Activated T-cell treated with anti-CD3 and anti-CD28 coated beads, Interleukin-2, amount 50 U/mL, for 24 hours (primary cell): ENCODE measurements at regions not wholly inside any gene's neighbourhood (a gene's known extent, or its start where the extent isn't known, plus 50 kb on each side); places are given as distances from the start of the nearest gene placed in this dataset.

Experiments
- DNase-seq: peaks from one replicate; pipeline ENCODE4 v3.0.0-alpha.2; 2020
- H3K27ac Mint-ChIP-seq: 2 replicates; pipeline ENCODE4 v1.8.0; 2020; ENCODE audit warnings: mild to moderate bottlenecking, mixed read lengths
- H3K27me3 Mint-ChIP-seq: 2 replicates; pipeline ENCODE4 v1.8.0; 2020; ENCODE audit warnings: mixed read lengths
- H3K36me3 Mint-ChIP-seq: 2 replicates; pipeline ENCODE4 v1.8.0; 2020; ENCODE audit warnings: low read depth, mixed read lengths
- H3K4me1 Mint-ChIP-seq: 2 replicates; pipeline ENCODE4 v1.8.0; 2020; ENCODE audit warnings: low read depth, mixed read lengths
- H3K4me3 Mint-ChIP-seq: 2 replicates; pipeline ENCODE4 v1.8.0; 2020; ENCODE audit warnings: mild to moderate bottlenecking, moderate library complexity, mixed read lengths
- H3K9me3 Mint-ChIP-seq: 2 replicates; pipeline ENCODE4 v1.8.0; 2020; ENCODE audit warnings: mixed read lengths

DNA sequence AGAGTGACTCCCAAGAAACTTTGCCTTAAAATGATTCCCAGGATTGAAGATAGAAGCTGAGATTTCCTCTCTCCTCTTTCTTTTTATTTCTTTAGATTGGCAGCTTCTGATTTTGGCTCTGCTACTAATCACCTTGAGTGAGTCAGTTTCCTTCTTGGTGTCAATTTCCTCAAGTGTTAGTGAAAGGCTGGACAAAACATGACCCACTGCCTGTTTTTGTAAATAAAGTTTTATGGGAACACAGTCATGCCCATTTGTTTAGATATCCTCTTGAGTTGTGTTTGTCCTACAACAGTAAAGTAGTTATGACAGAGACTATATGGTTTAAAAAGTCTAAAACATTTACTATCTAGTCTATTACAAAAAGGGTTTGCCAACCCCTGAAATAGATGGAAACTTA lies 227.2 kb upstream of the TBX3 start:
- Mint-ChIP-seq H3K27me3 (no peaks in the 10 kb centered on the region), H3K4me3 (no peak overlapping the region), H3K36me3 (no peaks in the 10 kb centered on the region), H3K27ac (no peak overlapping the region), H3K9me3 (peaks cover 3% of the 10 kb centered on the region), H3K4me1 (no peaks in the 10 kb centered on the region)
- DNase-seq: no peak

DNA sequence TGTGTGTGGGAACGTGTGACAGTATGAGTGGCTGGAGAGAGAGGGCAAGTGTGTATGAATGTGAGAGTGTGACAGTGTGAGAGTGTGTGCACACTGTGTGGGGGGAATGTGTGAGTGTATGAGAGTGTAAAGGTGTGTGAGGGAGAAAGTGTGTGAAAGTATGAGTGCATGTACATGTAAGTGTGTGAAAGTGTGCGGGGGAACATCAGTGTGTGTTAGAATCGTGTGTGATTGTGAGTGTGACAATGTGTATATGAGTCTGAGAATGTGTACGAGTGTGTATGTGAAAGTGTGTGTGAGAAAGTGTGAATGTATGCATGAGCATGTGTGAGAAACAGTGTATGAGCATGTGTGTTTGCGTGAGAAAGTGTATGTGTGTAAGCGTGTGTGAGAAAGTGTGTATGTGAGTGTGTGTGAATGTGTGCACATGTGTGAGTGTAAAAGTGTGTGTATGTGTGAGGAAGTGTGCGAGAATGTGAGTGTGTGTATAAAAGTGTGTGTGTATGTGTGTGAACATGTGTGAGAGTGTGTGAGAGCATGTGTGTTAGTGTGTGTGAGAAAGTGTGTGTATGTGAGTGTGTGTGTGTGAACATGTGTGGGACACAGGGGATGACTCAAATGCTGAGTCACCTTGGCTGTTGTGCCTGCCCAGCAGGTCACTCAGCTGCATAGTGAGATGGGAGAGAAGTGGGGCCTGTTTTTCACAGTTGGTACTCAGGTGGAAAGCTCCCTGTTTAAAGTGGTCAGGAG lies 220.5 kb upstream of the TBX3 start:
- H3K9me3 Mint-ChIP-seq: peaks cover 1% of the 10 kb centered on the region
- no peaks in the 10 kb centered on the region for H3K27me3 Mint-ChIP-seq
- no peak for DNase-seq
- H3K36me3 Mint-ChIP-seq: no peaks in the 10 kb centered on the region
- no peak overlapping the region for H3K4me3 Mint-ChIP-seq
- no peak overlapping the region for H3K27ac Mint-ChIP-seq
- H3K4me1 Mint-ChIP-seq: no peaks in the 10 kb centered on the region

DNA sequence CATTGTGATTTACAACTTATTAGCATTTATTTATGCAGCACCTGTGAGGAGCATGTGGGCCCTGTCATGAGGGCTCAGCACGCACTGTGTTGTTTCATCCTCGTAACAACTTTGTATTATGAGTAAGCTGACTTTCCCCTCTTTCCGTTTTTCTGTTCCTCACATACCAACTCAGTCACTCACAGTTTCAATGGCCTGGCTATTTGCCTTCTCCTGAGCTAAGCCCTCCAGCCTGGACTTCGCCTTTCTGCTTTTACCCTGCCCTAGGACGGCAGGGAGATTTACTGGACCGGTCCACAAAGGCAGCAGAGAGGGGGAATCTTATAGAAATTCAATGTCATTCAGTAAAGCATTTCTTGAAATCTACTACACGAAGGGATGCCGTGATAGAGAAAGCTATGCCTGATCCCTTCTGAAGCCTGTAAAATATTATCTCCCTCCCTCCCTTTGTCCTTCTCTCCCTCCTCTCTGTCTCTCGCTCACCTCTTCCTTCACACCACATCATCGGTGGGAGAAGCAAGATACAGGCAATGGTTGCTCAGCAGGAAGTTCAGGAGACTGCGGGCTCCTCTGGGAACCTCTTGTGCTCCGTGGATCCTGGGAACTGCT lies 219.2 kb upstream of the TBX3 start:
- no peaks in the 10 kb centered on the region for H3K4me1 Mint-ChIP-seq
- no peak overlapping the region for H3K27ac Mint-ChIP-seq
- H3K4me3 Mint-ChIP-seq: no peak overlapping the region
- H3K27me3 Mint-ChIP-seq: no peaks in the 10 kb centered on the region
- DNase-seq: no peak
- peaks cover 4% of the 10 kb centered on the region for H3K9me3 Mint-ChIP-seq
- H3K36me3 Mint-ChIP-seq: no peaks in the 10 kb centered on the region

DNA sequence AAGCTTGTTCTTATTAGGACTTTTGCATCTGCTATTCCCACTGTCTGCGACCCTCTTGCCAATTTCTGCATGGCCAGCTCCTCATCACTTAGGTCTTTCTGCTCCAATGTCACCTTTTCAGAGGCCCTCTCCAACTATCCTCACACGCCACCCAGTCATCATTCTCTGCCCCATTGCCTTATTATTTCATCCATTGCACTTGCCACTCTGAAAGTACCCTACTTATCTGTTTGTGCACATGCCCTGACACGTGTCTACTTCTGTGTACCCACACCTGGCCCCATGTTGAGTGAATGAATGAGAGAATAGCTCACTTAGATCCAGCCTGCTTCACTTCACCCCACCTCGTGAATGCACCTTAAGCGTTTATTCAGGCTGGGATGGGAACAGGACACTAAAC lies 218.7 kb upstream of the TBX3 start:
- no peak overlapping the region for H3K4me3 Mint-ChIP-seq
- DNase-seq: no peak
- H3K4me1 Mint-ChIP-seq: no peaks in the 10 kb centered on the region
- H3K9me3 Mint-ChIP-seq: peaks cover 7% of the 10 kb centered on the region
- no peak overlapping the region for H3K27ac Mint-ChIP-seq
- no peaks in the 10 kb centered on the region for H3K36me3 Mint-ChIP-seq
- no peaks in the 10 kb centered on the region for H3K27me3 Mint-ChIP-seq

DNA sequence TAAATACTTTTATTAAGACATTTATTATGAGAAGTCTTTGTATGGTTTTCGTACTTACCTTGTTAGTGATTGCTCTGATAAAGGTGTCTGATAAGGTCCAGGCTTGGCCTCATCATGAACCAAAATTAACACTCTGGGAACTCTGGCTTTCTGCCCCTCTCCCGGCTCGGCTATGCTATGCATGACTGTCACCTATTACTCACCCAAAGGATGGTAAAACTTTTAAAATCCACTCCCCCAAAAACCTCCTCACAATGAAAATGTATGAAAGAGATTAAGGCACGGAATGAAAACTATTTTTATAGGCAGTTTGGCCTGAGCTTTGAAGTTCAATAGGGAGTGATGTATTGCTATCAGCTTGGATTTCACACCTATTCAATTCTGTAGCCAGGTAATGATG lies 217.3 kb upstream of the TBX3 start:
- H3K9me3 Mint-ChIP-seq: peaks cover 7% of the 10 kb centered on the region

DNA sequence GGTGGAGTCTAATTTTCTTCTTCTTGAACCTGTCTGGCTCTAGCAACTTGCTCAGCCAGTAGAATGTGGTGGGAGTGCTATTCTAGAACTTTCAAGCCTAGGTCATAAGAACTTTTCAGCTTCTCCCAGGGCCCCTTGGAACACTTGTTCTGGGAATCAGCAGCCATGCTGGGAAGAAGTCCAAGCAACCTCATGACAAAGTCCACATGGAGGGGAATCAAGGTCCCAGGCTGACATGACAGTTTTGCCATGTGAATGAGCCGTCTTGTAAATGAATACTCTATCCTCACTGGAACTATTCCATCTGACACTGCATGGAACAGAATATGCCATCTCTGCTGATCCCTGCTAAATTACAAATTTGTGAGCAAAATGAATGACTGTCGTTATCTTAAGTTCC lies 214.2 kb upstream of the TBX3 start:
- H3K4me1 Mint-ChIP-seq: no peaks in the 10 kb centered on the region
- H3K27me3 Mint-ChIP-seq: no peaks in the 10 kb centered on the region
- no peaks in the 10 kb centered on the region for H3K36me3 Mint-ChIP-seq
- no peak overlapping the region for H3K4me3 Mint-ChIP-seq
- DNase-seq: no peak
- peaks cover 7% of the 10 kb centered on the region for H3K9me3 Mint-ChIP-seq
- no peak overlapping the region for H3K27ac Mint-ChIP-seq

More for the DNA sequence above, 217.3 kb upstream of the TBX3 start:
- no peak for DNase-seq
- no peaks in the 10 kb centered on the region for H3K27me3 Mint-ChIP-seq
- no peaks in the 10 kb centered on the region for H3K36me3 Mint-ChIP-seq
- no peaks in the 10 kb centered on the region for H3K4me1 Mint-ChIP-seq
- no peak overlapping the region for H3K27ac Mint-ChIP-seq
- no peak overlapping the region for H3K4me3 Mint-ChIP-seq

DNA sequence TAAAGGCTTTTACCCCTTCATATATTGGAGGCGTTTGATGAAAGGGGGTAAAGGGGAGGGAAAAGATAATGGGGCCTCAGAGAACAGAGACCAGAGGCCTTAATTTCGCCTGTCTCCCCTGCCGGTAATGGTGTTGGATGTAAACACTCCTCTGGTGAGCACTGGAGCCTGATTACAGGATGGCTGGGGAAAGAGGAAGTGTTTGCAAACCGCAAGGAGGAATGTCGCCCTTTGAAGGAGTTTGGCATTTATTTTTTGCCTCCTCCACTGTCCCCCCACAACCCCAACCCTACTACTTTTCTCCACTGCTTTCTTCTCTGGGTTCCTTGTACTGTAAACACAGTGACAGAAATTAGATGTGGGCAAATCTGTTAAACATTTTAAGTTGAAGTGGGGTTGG lies 211.9 kb upstream of the TBX3 start:
- Mint-ChIP-seq H3K27ac (no peak overlapping the region), H3K36me3 (no peaks in the 10 kb centered on the region), H3K9me3 (peaks cover 7% of the 10 kb centered on the region), H3K4me1 (no peaks in the 10 kb centered on the region), H3K4me3 (no peak overlapping the region), H3K27me3 (no peaks in the 10 kb centered on the region)
- DNase-seq: no peak

DNA sequence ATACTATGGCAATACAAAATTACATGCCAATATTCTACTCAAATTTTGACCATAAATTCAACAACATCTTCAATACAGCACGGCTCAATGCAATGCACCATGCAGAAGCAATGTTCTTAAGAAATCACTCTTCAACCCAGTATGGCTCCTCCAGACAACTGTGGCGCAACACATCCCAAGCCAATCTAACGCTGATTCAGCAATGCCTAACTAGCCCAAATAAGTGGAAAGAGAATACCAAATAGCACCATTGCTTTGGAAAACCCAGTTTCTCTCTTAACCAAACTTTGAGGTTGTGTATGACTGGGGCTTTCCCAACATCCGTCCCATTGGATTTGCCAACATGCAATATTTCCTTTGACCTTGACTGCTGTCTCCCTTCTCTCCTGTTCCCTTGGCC lies 211.1 kb upstream of the TBX3 start:
- Mint-ChIP-seq H3K27ac (no peak overlapping the region), H3K27me3 (no peaks in the 10 kb centered on the region), H3K4me1 (no peaks in the 10 kb centered on the region), H3K4me3 (no peak overlapping the region), H3K36me3 (no peaks in the 10 kb centered on the region), H3K9me3 (peaks cover 7% of the 10 kb centered on the region)
- DNase-seq: no peak

DNA sequence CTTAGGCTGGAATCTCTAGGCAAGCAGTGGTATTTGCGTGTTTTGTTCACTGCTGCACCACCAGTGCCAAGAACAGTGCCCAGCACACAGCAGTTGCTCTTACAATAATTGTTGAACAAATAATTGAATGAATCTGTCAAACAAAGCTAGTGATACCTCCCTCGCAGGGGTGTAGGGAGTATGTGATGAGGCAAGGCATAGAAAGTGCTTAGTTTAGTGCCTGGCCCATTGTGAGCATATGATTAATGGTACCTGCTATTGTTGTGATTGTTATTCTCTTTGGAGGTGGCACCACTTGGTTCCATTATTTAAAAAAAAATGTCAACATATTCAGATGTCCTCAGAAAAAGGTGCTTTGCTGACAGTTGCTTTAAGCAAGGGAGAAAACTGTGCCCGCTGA lies 210.1 kb upstream of the TBX3 start:
- no peaks in the 10 kb centered on the region for H3K27me3 Mint-ChIP-seq

DNA sequence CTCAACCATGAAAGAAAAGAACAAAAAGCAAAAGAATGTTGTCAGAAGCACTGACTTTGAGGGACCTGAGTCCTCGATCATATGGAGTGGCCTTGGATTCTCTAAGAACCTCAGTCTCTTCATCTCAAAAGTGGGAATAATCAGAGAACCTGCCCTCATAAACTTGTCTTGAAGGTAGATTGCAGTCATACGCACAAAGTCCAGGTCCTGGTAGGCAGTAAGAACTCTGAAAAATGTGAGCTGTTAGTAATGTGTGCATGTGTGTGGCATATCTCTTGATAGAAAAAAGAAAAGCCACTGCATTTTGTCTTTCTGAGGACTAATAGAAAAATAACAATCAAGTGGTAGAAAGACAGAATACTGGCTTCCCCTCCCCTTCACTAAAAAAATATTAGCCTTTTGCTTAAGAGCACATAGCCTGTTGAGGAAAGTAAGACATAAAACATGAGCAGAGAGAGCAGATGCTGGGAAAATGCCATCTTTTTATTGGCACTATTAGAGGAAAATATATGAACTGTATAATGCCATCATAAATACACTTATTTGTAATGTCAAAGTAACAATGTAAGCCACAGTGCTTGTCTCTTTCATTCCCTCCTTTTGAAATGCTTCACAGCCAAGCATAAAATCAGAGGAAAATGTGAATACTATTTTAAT lies 205.1 kb upstream of the TBX3 start:
- H3K27ac Mint-ChIP-seq: no peak overlapping the region
- H3K36me3 Mint-ChIP-seq: no peaks in the 10 kb centered on the region
- no peak for DNase-seq
- H3K4me1 Mint-ChIP-seq: no peaks in the 10 kb centered on the region
- no peaks in the 10 kb centered on the region for H3K9me3 Mint-ChIP-seq
- no peaks in the 10 kb centered on the region for H3K27me3 Mint-ChIP-seq
- no peak overlapping the region for H3K4me3 Mint-ChIP-seq

More for the DNA sequence above, 210.1 kb upstream of the TBX3 start:
- Mint-ChIP-seq H3K27ac (no peak overlapping the region), H3K4me3 (no peak overlapping the region), H3K36me3 (no peaks in the 10 kb centered on the region), H3K4me1 (no peaks in the 10 kb centered on the region), H3K9me3 (peaks cover 3% of the 10 kb centered on the region)
- DNase-seq: no peak

DNA sequence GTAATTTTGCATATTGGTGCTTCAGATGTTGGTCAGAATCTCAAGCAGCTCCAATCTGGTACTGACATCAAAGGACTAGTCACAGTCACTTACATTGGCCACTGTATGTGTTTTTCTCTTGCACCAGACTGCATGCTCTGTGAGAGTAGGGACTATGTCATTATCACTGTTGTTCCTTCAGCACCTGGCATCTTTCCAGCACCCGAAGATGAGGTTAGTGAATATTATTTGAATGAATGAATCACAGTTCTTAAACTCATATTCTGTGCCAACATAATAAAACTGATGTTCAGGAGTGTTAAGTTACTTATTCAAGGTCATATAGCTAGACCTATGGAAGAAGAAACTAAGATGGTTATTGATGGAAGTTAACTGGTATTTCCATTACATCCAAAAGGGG lies 204.5 kb upstream of the TBX3 start:
- H3K4me1 Mint-ChIP-seq: no peaks in the 10 kb centered on the region
- no peaks in the 10 kb centered on the region for H3K36me3 Mint-ChIP-seq
- no peak overlapping the region for H3K27ac Mint-ChIP-seq
- H3K9me3 Mint-ChIP-seq: no peaks in the 10 kb centered on the region
- DNase-seq: no peak
- H3K27me3 Mint-ChIP-seq: no peaks in the 10 kb centered on the region
- no peak overlapping the region for H3K4me3 Mint-ChIP-seq

DNA sequence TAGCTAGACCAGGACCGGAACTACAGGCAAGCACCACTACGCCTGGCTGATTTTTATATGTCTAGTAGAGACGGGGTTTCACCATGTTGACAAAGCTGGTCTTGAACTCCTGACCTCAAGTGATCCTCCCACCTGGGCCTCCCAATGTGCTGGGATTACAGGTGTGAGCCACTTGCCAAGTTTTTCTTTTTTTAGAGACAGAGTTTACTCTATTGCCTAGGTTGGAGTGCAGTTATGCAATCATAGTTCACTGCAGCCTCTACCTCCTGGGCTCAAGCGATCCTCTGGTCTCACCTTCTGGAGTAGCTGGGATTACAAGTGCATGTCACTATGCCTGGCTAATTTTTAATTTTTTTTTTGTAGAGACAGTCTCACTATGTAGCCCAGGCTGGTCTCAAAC lies 201.5 kb upstream of the TBX3 start:
- no peaks in the 10 kb centered on the region for H3K36me3 Mint-ChIP-seq
- DNase-seq: no peak
- H3K27me3 Mint-ChIP-seq: no peaks in the 10 kb centered on the region
- no peak overlapping the region for H3K4me3 Mint-ChIP-seq
- H3K4me1 Mint-ChIP-seq: no peaks in the 10 kb centered on the region
- no peak overlapping the region for H3K27ac Mint-ChIP-seq
- H3K9me3 Mint-ChIP-seq: no peaks in the 10 kb centered on the region

DNA sequence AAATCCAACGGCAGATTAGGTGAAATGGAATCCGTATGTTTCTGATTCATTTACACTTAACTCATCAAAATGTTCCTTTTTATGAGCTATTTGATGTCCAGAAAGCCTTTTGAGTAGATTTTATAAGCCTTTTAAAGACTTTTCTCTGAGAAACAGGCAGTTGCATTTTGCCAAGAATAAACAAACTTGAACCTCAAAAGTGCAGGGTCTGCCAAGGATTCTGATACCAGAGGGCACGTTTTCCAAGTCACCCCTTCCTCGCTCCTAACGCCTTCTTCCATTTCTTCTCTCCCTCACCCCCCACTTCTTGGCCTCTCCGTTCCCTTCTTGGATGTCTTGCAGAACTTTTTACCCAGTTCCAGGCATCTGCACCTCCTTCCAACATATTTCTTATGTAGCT lies 200.6 kb upstream of the TBX3 start:
- no peaks in the 10 kb centered on the region for H3K4me1 Mint-ChIP-seq
- H3K4me3 Mint-ChIP-seq: no peak overlapping the region
- H3K27ac Mint-ChIP-seq: no peak overlapping the region
- no peaks in the 10 kb centered on the region for H3K36me3 Mint-ChIP-seq
- DNase-seq: no peak
- H3K27me3 Mint-ChIP-seq: no peaks in the 10 kb centered on the region
- H3K9me3 Mint-ChIP-seq: no peaks in the 10 kb centered on the region

DNA sequence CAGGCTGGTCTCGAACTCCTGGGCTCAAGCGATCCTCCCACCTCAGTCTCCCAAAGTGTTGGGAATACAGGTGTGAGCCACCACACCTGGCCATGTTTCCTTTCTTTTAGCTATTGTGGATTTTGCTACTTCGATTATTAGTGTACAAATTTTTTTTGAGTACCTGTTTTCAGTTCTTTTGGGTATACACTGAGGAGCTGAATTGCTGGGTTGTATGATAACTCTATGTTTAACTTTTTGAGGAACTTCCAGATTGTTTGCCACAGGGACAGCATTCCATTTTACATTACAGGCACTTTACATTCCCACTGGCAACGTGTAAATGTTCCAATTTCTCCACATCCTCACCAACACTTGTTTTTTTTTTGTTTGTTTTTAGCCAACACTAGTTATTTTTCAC lies 198.1 kb upstream of the TBX3 start:
- Mint-ChIP-seq H3K4me3 (no peak overlapping the region), H3K4me1 (no peaks in the 10 kb centered on the region), H3K27me3 (no peaks in the 10 kb centered on the region), H3K36me3 (no peaks in the 10 kb centered on the region), H3K27ac (no peak overlapping the region), H3K9me3 (no peaks in the 10 kb centered on the region)
- no peak for DNase-seq

DNA sequence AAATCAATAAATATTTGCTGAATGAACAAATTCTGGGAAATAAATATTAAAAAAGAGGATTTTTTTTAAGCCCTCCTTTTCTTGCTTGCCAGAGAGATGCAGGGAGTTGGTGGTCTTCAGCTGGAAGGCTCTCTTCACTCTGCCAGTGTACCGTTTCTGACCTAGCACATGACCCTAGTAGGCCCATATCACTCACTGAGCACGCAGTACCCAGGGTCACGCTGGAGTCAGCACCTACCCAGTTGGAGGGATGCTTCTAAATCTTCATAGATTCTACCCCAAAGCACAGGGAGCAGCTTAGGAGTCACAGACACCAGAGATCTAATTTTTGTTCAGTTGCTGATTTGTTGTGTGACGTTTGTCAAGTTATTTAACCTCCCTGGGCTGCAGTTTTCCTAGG lies 195.4 kb upstream of the TBX3 start:
- Mint-ChIP-seq H3K4me1 (no peaks in the 10 kb centered on the region), H3K9me3 (no peaks in the 10 kb centered on the region), H3K27ac (no peak overlapping the region), H3K27me3 (no peaks in the 10 kb centered on the region), H3K36me3 (no peaks in the 10 kb centered on the region), H3K4me3 (no peak overlapping the region)
- DNase-seq: no peak
